H1 (cell line): ENCODE measurements at regions not wholly inside any gene's neighbourhood (a gene's known extent, or its start where the extent isn't known, plus 50 kb on each side); places are given as distances from the start of the nearest gene placed in this dataset.

Experiments used
- CTCF ChIA-PET: fragments of 300-600 bp; sonication (Branson Sonifier 250); formaldehyde crosslinking; loops from one replicate; lab custom pipeline; 2021; ENCODE audit not compliant: partially characterized antibody; lab: Charles Lee
- POLR2A ChIA-PET: fragments of 300-600 bp; sonication (Branson Sonifier 250); formaldehyde crosslinking; loops from one replicate; lab custom pipeline; 2021; ENCODE audit warnings: inconsistent platforms; ENCODE audit not compliant: partially characterized antibody; lab: Charles Lee
- DNase-seq, 2 experiments: peaks; one replicate each; pipeline versions ENCODE4 v3.0.0 to v3.0.0-alpha.2; 2010 to 2022; ENCODE audit warnings: low spot score in 2 of 2, low read depth in 1 of 2, mixed read lengths in 1 of 2
- FAIRE-seq: peaks from 2 replicates; lab custom pipeline; 2011; peaks lifted over from hg19 to GRCh38; lab: Jason Lieb, UNC
- H2AFZ ChIP-seq: 2 replicates; pipeline ENCODE4 v1.8.1; 2012; ENCODE audit warnings: low read length, inconsistent platforms
- H2AK5ac ChIP-seq: 2 replicates; pipeline ENCODE4 v1.6.1; 2013; ENCODE audit warnings: low read depth, low read length
- H2BK120ac ChIP-seq: replicated peaks from 2 replicates; pipeline ENCODE3; 2013; ENCODE audit warnings: low read depth, low read length, inconsistent platforms
- H2BK12ac ChIP-seq: 2 replicates; pipeline ENCODE4 v1.6.1; 2013; ENCODE audit warnings: low read depth, low read length
- H2BK15ac ChIP-seq: 2 replicates; pipeline ENCODE4 v1.6.1; 2013; ENCODE audit warnings: low read length
- H2BK20ac ChIP-seq: 2 replicates; pipeline ENCODE4 v1.6.1; 2013; ENCODE audit warnings: low read length
- H2BK5ac ChIP-seq: 2 replicates; pipeline ENCODE4 v1.6.1; 2013; ENCODE audit warnings: low read depth, low read length
- H3K14ac ChIP-seq: 2 replicates; pipeline ENCODE4 v1.6.1; 2013; ENCODE audit warnings: inconsistent platforms; ENCODE audit not compliant: insufficient read length
- H3K18ac ChIP-seq: 2 replicates; pipeline ENCODE4 v1.6.1; 2013; ENCODE audit warnings: low read length; ENCODE audit errors: extremely low read depth
- H3K23ac ChIP-seq: 2 replicates; pipeline ENCODE4 v1.6.1; 2013; ENCODE audit warnings: inconsistent platforms; ENCODE audit not compliant: insufficient read length
- H3K23me2 ChIP-seq: 2 replicates; pipeline ENCODE4 v1.6.1; 2013; ENCODE audit warnings: low read depth, low read length
- H3K27ac ChIP-seq: 2 replicates; pipeline ENCODE4 v1.6.1; 2011; ENCODE audit warnings: low read depth, low read length, inconsistent platforms
- H3K27me3 ChIP-seq, 4 experiments: replicated peaks in 1 of 4; 1 replicate in 1 of 4; 2 replicates in 3 of 4; pipeline versions ENCODE4 v1.6.1 to v1.8.1; 2011 to 2013; ENCODE audit warnings: low read length in 3 of 4, mild to moderate bottlenecking in 3 of 4, inconsistent platforms in 2 of 4, mixed read lengths in 2 of 4, moderate library complexity in 1 of 4; ENCODE audit not compliant: control insufficient read depth in 3 of 4, insufficient read depth in 3 of 4; ENCODE audit errors: extremely low read depth in 1 of 4
- H3K36me3 ChIP-seq, 4 experiments: 2 replicates each; pipeline versions ENCODE4 v1.6.1 to v1.8.1; 2011 to 2013; ENCODE audit warnings: mild to moderate bottlenecking in 4 of 4, low read length in 3 of 4, moderate library complexity in 2 of 4, control low read depth in 1 of 4, inconsistent platforms in 1 of 4; ENCODE audit not compliant: insufficient read depth in 4 of 4, control insufficient read depth in 2 of 4
- H3K4ac ChIP-seq: replicated peaks from 2 replicates; pipeline ENCODE3; 2013; ENCODE audit warnings: low read length, low read depth, mixed read lengths, inconsistent platforms; ENCODE audit not compliant: insufficient read length
- H3K4me1 ChIP-seq, 4 experiments: replicated peaks in 1 of 4; 1 replicate in 1 of 4; 2 replicates in 3 of 4; pipeline versions ENCODE4 v1.6.1 to v1.8.1; 2011 to 2013; ENCODE audit warnings: low read length in 3 of 4, inconsistent platforms in 2 of 4, mixed read lengths in 1 of 4; ENCODE audit not compliant: insufficient read depth in 4 of 4, control insufficient read depth in 3 of 4
- H3K4me2 ChIP-seq, 2 experiments: 2 replicates each; pipeline versions ENCODE4 v1.6.1 to v1.8.1; 2011 to 2013; ENCODE audit warnings: low read depth in 2 of 2, low read length in 2 of 2, control low read depth in 1 of 2, inconsistent platforms in 1 of 2, mild to moderate bottlenecking in 1 of 2; ENCODE audit not compliant: insufficient read depth in 1 of 2
- H3K4me3 ChIP-seq, 4 experiments: fragments of 200-600, 300-600 bp in 1 of 4; sonication (generic), shearing (Covaris generic), sonication (Bioruptor Twin) in 1 of 4; 2 replicates each; pipeline versions ENCODE4 v1.5.1 to v1.8.1; 2011 to 2016; ENCODE audit warnings: low read length in 4 of 4, low read depth in 3 of 4, control low read depth in 2 of 4, inconsistent platforms in 2 of 4, mild to moderate bottlenecking in 2 of 4, mixed read lengths in 1 of 4, moderate library complexity in 1 of 4; ENCODE audit not compliant: insufficient read depth in 2 of 4; ENCODE audit errors: extremely low read depth in 1 of 4
- H3K56ac ChIP-seq: replicated peaks from 2 replicates; pipeline ENCODE3; 2013; ENCODE audit warnings: low read depth, mild to moderate bottlenecking, mixed read lengths, low read length, inconsistent platforms; ENCODE audit not compliant: insufficient read length
- H3K79me1 ChIP-seq: 2 replicates; pipeline ENCODE4 v1.6.1; 2013; ENCODE audit warnings: low read depth, low read length, control low read depth
- H3K79me2 ChIP-seq, 2 experiments: 2 replicates each; pipeline versions ENCODE4 v1.6.1 to v1.8.1; 2012 to 2013; ENCODE audit warnings: low read length in 2 of 2, mild to moderate bottlenecking in 2 of 2, inconsistent platforms in 1 of 2; ENCODE audit not compliant: insufficient read depth in 2 of 2, control insufficient read depth in 1 of 2
- H3K9ac ChIP-seq, 4 experiments: replicated peaks in 1 of 4; 1 replicate in 1 of 4; 2 replicates in 3 of 4; pipeline versions ENCODE4 v1.6.1 to v1.8.1; 2011 to 2013; ENCODE audit warnings: low read depth in 3 of 4, low read length in 3 of 4, control low read depth in 2 of 4, mild to moderate bottlenecking in 2 of 4, moderate library complexity in 2 of 4, inconsistent platforms in 1 of 4; ENCODE audit errors: extremely low read depth in 1 of 4
- H3K9me3 ChIP-seq, 2 experiments: 2 replicates each; pipeline versions ENCODE4 v1.6.1 to v1.8.1; 2012 to 2013; ENCODE audit warnings: mild to moderate bottlenecking in 2 of 2, moderate library complexity in 2 of 2, control low read depth in 1 of 2, inconsistent platforms in 1 of 2, low read depth in 1 of 2, low read length in 1 of 2, mixed read lengths in 1 of 2; ENCODE audit not compliant: insufficient read depth in 2 of 2
- H4K20me1 ChIP-seq, 2 experiments: replicated peaks in 1 of 2; 2 replicates each; pipeline versions ENCODE3 to v1.8.1; 2011 to 2013; ENCODE audit warnings: inconsistent platforms in 2 of 2, low read length in 2 of 2, mild to moderate bottlenecking in 1 of 2; ENCODE audit not compliant: insufficient read depth in 2 of 2, control insufficient read depth in 1 of 2
- H4K5ac ChIP-seq: 2 replicates; pipeline ENCODE4 v1.6.1; 2013; ENCODE audit warnings: low read length, low read depth, mixed read lengths, inconsistent platforms; ENCODE audit not compliant: insufficient read length
- H4K8ac ChIP-seq: 2 replicates; pipeline ENCODE4 v1.8.0; 2013; ENCODE audit warnings: mild to moderate bottlenecking, moderate library complexity, low read length, inconsistent platforms; ENCODE audit not compliant: insufficient read depth; ENCODE audit errors: extremely low read depth
- H4K91ac ChIP-seq: replicated peaks from 2 replicates; pipeline ENCODE3; 2013; ENCODE audit warnings: low read length, mixed read lengths, inconsistent platforms; ENCODE audit not compliant: insufficient read length
- BCL11A ChIP-seq, 2 experiments: IDR thresholded peaks; one replicate each; pipeline ENCODE4 v1.6.1; 2011; ENCODE audit warnings: low read depth in 2 of 2, low read length in 2 of 2, mild to moderate bottlenecking in 2 of 2
- EZH2 ChIP-seq: fragments of 200-600 bp; sonication (generic); IDR thresholded peaks from 2 replicates; pipeline ENCODE4 v1.7.1; 2012; ENCODE audit warnings: low read depth, mild to moderate bottlenecking, moderate library complexity, low read length, inconsistent platforms; ENCODE audit not compliant: severe bottlenecking
- KDM1A ChIP-seq: fragments of 200-600, 300-600 bp; sonication (generic); IDR thresholded peaks from 2 replicates; pipeline ENCODE4 v1.7.1; 2016; ENCODE audit warnings: mild to moderate bottlenecking, low read length, borderline replicate concordance
- KDM4A ChIP-seq: IDR thresholded peaks from one replicate; pipeline ENCODE4 v1.7.1; 2012; ENCODE audit warnings: low read depth, mild to moderate bottlenecking, moderate library complexity, low read length, inconsistent platforms; ENCODE audit not compliant: severe bottlenecking
- KDM5A ChIP-seq: fragments of 200-600 bp; IDR thresholded peaks from 2 replicates; pipeline ENCODE4 v1.7.1; 2012; ENCODE audit warnings: mild to moderate bottlenecking, low read length, inconsistent platforms, mixed read lengths
- POU5F1 ChIP-seq: IDR thresholded peaks from 2 replicates; pipeline ENCODE4 v1.6.1; 2011; ENCODE audit warnings: low read depth, mild to moderate bottlenecking, low read length, moderate library complexity
- SAP30 ChIP-seq: fragments of 300-600 bp; sonication (generic); IDR thresholded peaks from 2 replicates; pipeline ENCODE4 v1.7.1; 2012; ENCODE audit warnings: low read length, moderate library complexity, mild to moderate bottlenecking, inconsistent platforms; ENCODE audit not compliant: insufficient read depth, insufficient replicate concordance
- SP4 ChIP-seq: IDR thresholded peaks from 2 replicates; pipeline ENCODE4 v1.6.1; 2012; ENCODE audit warnings: low read length, inconsistent platforms
- TAF7 ChIP-seq: optimal IDR thresholded peaks from 2 replicates; pipeline ENCODE3; 2011; ENCODE audit warnings: low read depth, mild to moderate bottlenecking, inconsistent platforms, low read length, moderate library complexity, borderline replicate concordance
- TBP ChIP-seq: IDR thresholded peaks from 2 replicates; pipeline ENCODE4 v1.6.1; 2011; ENCODE audit warnings: low read depth, low read length, improper control_type of control experiment
- ZNF274 ChIP-seq: IDR thresholded peaks from 2 replicates; pipeline ENCODE4 v1.7.0; 2012; ENCODE audit warnings: low read length, borderline replicate concordance; ENCODE audit errors: extremely low read depth
- WGBS, 2 experiments: shearing (Covaris generic) in 1 of 2; methylation state at CpG; one replicate each; pipeline versions ENCODE4 v1.1.6 to v1.1.7; 2013 to 2015; ENCODE audit warnings: low lambda C conversion rate in 2 of 2, mixed read lengths in 2 of 2, inconsistent platforms in 1 of 2, low coverage in 1 of 2, missing lambda C conversion rate in 1 of 2; ENCODE audit not compliant: insufficient replicate concordance in 2 of 2, insufficient coverage in 1 of 2, insufficient read length in 1 of 2; ENCODE audit errors: extremely low coverage in 1 of 2, missing lambda C conversion rate in 1 of 2; 5-methylcytosine and 5-hydroxymethylcytosine counted together
- TF ChIP-seq, protein P1 (sequence below), 3 experiments: IDR thresholded peaks; 1 replicate in 2 of 3; 2 replicates in 1 of 3; pipeline versions ENCODE4 v1.5.1 to v1.6.1; 2011; ENCODE audit warnings: low read length in 3 of 3, mild to moderate bottlenecking in 3 of 3, inconsistent platforms in 2 of 3, low read depth in 1 of 3, moderate library complexity in 1 of 3; ENCODE audit not compliant: insufficient read depth in 1 of 3; ENCODE audit errors: control extremely low read depth in 1 of 3

DNA sequence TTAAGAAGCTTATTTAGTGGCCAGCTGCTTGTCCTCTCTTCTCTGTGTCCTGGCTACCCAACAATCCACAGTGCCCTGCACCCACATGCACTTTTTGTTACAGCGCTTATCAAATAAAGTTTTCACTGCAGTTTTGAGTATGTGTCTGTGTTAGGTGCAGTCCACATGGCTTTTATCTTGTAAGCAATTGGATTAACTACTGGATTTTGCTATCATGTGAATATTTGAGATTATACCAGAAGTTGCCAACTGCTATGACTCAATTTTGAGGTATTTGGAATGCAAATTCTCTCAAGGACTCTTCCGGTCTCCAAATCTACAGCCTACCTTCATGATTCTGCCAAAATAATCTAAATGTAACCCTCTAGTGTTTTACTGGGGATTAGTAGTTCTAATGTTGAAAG, 690.2 kb downstream of the NR2F1-AS1 start:
- H2AFZ ChIP-seq = no peak overlapping the region
- ChIA-PET CTCF (interaction anchor here (0.7 to 2.5 kb wide), 3 partner anchors 18 to 51 kb away, joined by 3 to 10 read pairs (median 3); no protein-coding TSS in a partner anchor), POLR2A (no interaction called here)
- H4K91ac ChIP-seq = no peak overlapping the region
- no peak overlapping the region for H4K5ac ChIP-seq
- H2BK12ac ChIP-seq = no peak overlapping the region
- no peak overlapping the region for H3K23ac ChIP-seq
- H4K20me1 ChIP-seq = no peaks in the 10 kb centered on the region
- H3K23me2 ChIP-seq = no peaks in the 10 kb centered on the region
- H3K4me1 ChIP-seq = peaks cover 0 to 2% (median 0%) of the 10 kb centered on the region in 4 experiments; a peak in 1 of 7 replicates
- WGBS, 2 experiments = 95% methylated on average over 2 of the region's 2 CpGs; no CpG with 5 or more reads in 1 of the 2 experiments
- H3K14ac ChIP-seq = no peak overlapping the region
- H3K79me1 ChIP-seq = no peaks in the 10 kb centered on the region
- H2BK5ac ChIP-seq = no peak overlapping the region
- H2BK120ac ChIP-seq = no peak overlapping the region
- H3K79me2 ChIP-seq = no peaks in the 10 kb centered on the region
- H3K9ac ChIP-seq = no peak overlapping the region
- no peak overlapping the region for H3K27ac ChIP-seq
- no peak overlapping the region for H3K4me2 ChIP-seq
- H2BK20ac ChIP-seq = no peak overlapping the region
- H3K36me3 ChIP-seq = no peaks in the 10 kb centered on the region; a peak in 1 of 8 replicates
- no peak overlapping the region for H2AK5ac ChIP-seq
- no peak for FAIRE-seq
- H3K18ac ChIP-seq = no peak overlapping the region
- H2BK15ac ChIP-seq = no peak overlapping the region
- no peaks in the 10 kb centered on the region for H3K27me3 ChIP-seq
- H4K8ac ChIP-seq = no peak overlapping the region
- H3K9me3 ChIP-seq = no peaks in the 10 kb centered on the region
- DNase-seq = no peak
- no peak overlapping the region for H3K4me3 ChIP-seq
- H3K56ac ChIP-seq = no peak overlapping the region
- no peak overlapping the region for H3K4ac ChIP-seq
- TF ChIP-seq EZH2 = no peak
- TF ChIP-seq, protein P1, sequence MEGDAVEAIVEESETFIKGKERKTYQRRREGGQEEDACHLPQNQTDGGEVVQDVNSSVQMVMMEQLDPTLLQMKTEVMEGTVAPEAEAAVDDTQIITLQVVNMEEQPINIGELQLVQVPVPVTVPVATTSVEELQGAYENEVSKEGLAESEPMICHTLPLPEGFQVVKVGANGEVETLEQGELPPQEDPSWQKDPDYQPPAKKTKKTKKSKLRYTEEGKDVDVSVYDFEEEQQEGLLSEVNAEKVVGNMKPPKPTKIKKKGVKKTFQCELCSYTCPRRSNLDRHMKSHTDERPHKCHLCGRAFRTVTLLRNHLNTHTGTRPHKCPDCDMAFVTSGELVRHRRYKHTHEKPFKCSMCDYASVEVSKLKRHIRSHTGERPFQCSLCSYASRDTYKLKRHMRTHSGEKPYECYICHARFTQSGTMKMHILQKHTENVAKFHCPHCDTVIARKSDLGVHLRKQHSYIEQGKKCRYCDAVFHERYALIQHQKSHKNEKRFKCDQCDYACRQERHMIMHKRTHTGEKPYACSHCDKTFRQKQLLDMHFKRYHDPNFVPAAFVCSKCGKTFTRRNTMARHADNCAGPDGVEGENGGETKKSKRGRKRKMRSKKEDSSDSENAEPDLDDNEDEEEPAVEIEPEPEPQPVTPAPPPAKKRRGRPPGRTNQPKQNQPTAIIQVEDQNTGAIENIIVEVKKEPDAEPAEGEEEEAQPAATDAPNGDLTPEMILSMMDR (IDR thresholded peaks at IDR 0.05; ENCODE audit: control extremely low read depth in 1 of 3, insufficient read depth in 1 of 3, low read depth in 1 of 3, low read length in 3 of 3) = no peak
- no peak for TF ChIP-seq SAP30
- no peak for TF ChIP-seq POU5F1
- no peak for TF ChIP-seq ZNF274
- no peak for TF ChIP-seq TBP
- TF ChIP-seq SP4 = no peak
- TF ChIP-seq KDM5A = no peak
- no peak for TF ChIP-seq TAF7
- no peak for TF ChIP-seq KDM1A
- TF ChIP-seq BCL11A (IDR thresholded peaks at IDR 0.05; ENCODE audit: low read depth in 2 of 2, low read length in 2 of 2) = no peak
- TF ChIP-seq KDM4A = no peak
